GM10266 (cell line): ENCODE measurements at regions not wholly inside any gene's neighbourhood (a gene's known extent, or its start where the extent isn't known, plus 50 kb on each side); places are given as distances from the start of the nearest gene placed in this dataset.

Experiments used
- DNase-seq: peaks from one replicate; pipeline ENCODE4 v3.0.0; 2012; ENCODE audit errors: extremely low spot score
- TF ChIP-seq, protein P1 (sequence below): IDR thresholded peaks from 2 replicates; pipeline ENCODE4 v1.5.1; 2012; ENCODE audit warnings: mild to moderate bottlenecking, low read depth; ENCODE audit not compliant: control insufficient read depth, insufficient read depth; ENCODE audit errors: missing control alignments

DNA sequence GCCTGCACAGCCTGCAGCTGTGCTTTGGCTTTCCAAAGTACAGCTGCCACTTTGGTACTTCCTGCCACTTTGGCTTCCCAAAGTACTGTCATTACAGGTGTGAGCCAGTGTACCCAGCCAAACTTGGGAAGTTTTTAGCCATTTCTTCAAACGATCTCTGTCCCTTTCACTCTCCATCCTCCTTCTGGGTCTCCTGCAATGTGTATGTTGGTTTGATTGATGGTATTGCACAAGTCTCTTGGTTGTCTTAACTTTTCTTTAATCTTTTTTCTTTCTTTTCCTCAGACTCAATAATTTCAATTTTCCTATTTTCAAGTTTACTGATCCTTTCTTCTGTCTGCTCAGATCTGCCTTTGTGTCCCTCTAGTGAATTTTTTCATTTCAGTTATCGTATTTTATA, 99.3 kb upstream of the CFAP20DC start:
- TF ChIP-seq, protein P1, sequence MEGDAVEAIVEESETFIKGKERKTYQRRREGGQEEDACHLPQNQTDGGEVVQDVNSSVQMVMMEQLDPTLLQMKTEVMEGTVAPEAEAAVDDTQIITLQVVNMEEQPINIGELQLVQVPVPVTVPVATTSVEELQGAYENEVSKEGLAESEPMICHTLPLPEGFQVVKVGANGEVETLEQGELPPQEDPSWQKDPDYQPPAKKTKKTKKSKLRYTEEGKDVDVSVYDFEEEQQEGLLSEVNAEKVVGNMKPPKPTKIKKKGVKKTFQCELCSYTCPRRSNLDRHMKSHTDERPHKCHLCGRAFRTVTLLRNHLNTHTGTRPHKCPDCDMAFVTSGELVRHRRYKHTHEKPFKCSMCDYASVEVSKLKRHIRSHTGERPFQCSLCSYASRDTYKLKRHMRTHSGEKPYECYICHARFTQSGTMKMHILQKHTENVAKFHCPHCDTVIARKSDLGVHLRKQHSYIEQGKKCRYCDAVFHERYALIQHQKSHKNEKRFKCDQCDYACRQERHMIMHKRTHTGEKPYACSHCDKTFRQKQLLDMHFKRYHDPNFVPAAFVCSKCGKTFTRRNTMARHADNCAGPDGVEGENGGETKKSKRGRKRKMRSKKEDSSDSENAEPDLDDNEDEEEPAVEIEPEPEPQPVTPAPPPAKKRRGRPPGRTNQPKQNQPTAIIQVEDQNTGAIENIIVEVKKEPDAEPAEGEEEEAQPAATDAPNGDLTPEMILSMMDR = no peak
- no peak for DNase-seq

DNA sequence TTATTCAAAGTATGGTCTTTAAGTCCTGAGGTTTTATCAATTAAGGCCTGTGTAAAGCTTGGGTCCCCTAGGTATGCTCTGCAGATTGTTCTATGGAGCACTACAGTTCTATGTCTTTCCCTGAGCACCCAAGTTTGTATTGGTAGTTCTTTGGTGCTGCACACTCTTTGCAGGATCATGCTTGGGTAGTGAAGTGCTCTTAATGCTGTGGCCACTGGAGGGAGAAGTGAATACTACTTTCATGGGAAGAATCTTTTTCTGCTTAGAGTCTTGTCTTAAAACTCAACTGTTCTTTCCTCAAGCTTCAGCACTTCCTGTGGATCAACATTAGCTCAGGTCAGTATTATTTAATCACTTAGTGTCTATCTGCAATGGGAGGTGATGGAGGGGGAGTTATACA, 93.6 kb upstream of the CFAP20DC start:
- TF ChIP-seq, protein P1 = no peak
- no peak for DNase-seq

DNA sequence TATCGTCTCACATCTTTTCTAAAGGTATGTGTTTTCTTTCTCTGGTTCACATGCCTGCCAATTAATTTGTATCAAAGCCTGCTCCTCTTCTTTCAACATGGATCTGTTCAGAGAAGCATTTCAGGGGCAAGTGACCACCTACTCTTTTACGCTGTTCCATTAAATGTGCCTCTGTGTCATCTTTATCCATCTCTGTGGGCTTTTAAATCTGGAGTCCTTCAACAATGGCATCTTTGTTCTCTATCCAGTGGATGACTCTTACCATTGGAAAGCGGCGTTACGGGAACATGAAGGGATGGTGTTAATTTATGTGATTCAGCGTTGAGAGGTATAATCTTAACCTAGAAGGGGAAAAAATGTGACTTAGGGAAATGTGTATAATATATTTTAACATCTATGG, 92.7 kb upstream of the CFAP20DC start:
- no peak for DNase-seq
- TF ChIP-seq, protein P1 = no peak

DNA sequence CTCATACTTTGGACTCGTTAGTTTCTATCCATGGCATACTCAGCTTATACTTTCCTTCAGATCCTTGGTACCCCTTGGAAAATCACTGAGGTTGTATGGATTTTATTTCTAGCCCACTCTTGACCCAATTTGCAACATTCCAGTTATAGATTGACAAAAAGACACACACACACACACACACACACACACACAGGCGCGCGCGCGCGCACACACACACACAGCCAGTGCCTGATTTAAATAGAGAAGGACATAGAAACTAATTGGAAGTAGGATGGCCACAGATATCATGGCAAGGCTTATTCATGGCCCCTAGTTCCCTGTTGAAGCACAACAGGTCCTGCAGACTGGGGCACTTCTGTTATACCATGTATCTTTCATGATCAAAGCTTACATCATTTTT, 89.1 kb upstream of the CFAP20DC start:
- TF ChIP-seq, protein P1 = no peak
- DNase-seq = no peak

DNA sequence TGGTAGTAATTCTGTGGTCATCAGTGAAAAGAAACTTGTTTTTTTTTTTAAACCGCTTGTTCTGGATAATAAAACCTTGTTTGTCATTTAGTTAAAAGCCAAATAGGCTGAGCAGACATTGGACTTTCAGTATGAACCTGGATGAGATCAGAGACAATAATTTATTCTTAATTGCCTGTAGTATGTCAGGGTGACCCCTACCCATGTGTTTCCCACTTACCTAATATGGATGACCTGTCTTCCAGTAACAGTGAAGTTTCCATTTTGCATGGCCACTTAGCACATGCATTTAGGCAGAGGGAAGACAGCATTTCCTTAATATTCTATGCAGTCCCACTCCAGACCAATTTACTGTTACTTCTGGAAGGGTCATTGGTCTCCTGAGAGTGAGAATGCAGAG, 87.6 kb upstream of the CFAP20DC start:
- TF ChIP-seq, protein P1 = no peak
- no peak for DNase-seq

DNA sequence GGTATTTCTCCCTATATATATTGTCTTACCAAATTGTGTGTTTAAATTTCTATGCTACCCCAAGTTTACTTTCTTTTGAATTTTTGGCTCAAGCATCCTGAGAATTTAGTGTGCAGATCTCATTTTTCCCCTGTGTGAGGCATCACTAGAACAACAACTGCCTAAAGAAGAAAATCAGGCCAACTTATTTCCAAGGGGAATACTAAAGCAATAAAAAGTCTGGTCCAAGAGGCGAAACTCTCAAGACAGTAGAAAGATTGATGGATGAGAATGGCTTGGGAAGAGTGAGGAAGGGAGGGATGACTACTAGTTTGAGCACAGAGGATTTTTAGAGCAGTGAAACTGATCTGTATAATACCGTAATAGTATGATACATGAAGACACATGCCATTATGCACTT, 86.3 kb upstream of the CFAP20DC start:
- TF ChIP-seq, protein P1 = no peak

DNA sequence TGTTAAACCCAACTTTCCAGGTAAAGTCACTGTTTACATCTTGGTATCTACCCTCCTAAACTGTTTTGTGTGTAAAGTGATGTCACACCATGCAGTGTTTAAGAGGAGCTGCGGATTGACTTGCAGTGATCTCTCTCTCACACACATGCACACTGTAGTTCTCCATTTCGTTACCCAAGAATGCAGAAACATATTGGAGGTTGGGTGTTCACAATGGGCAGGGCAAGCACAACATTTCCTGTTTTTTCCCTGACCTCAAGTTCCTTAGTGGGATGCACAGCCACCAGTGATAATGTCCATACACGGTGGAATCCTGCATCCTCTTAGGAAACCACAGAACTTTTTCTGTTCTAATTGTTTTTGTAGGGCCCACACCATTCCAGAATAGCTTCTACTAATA, 85.3 kb upstream of the CFAP20DC start:
- DNase-seq = no peak
- TF ChIP-seq, protein P1 = no peak

More for the DNA sequence above, 86.3 kb upstream of the CFAP20DC start:
- no peak for DNase-seq
